GM10266 (cell line): ENCODE measurements at regions not wholly inside any gene's neighbourhood (a gene's known extent, or its start where the extent isn't known, plus 50 kb on each side); places are given as distances from the start of the nearest gene placed in this dataset.
"Not testable (repeated sequence)": the region's sequence is repeated elsewhere in the genome, so short reads cannot be mapped to it uniquely, and the experiment has no call there.

ENCODE experiments used
- DNase-seq: peaks from one replicate; pipeline ENCODE4 v3.0.0; 2012; ENCODE audit errors: extremely low spot score
- CTCF ChIP-seq: IDR thresholded peaks from 2 replicates; pipeline ENCODE4 v1.5.1; 2012; ENCODE audit warnings: mild to moderate bottlenecking, low read depth; ENCODE audit not compliant: control insufficient read depth, insufficient read depth; ENCODE audit errors: missing control alignments

DNA sequence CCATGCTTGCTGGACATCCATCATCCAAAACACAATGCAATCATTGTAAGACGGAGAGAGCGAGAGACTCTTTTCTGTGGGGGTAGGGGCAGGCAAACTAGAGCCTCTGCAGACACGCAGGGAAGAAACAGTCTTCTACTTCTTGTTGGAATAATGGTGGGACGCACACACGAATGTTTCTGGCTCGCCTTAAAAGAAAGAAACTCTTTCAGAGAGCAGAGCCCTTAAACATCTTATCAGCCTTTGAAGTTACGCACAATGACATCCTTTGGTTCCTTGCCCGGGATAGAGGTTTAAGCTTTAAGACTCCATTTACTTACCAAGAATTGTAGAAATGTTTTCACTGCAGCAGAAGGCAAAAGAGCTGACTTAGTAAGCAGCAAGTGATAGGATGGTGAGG lies 133.8 kb upstream of the FOXN3 start:
- no peak for DNase-seq

DNA sequence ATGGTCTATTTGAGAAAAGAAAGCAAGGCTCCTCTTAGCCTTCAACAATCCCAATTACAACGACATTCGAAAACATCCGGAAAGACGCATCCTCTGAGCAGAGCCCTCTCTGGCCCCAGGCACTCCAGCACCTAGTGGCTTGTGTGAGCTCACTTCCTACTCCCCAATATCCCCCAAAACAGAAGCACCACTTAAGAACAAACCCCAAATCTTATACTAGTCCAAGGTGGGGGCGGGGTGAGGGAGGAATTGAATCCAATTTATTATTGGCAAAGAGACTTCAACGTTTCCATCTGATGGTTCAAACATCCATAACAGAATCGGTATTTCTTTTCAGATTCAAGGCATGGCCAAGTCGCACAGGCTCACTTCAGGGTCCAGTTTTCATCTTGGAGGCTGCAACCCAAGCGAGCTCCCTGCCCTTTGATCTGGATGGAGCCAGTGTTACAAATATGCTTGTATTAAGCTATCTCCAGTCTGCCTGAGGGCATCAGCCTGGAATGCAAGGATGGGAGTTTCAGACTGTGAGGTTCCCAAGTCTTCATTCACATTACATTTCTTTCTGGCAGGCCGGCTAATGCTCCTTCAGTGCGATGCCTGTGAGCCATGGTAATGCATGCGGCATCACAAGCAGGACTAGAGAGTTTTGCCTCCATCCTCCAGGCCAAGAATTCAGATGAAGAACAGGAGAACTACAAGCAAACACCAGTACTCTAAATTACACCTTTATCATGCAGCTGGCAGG lies 132.5 kb upstream of the FOXN3 start:
- no peak for DNase-seq
- TF ChIP-seq CTCF: no peak

More for the DNA sequence above, 133.8 kb upstream of the FOXN3 start:
- TF ChIP-seq CTCF: no peak

GRCh38 chr14:89547047-89547446 lies 130.0 kb upstream of the FOXN3 start:
- not testable (repeated sequence) for DNase-seq

GRCh38 chr14:89544636-89545301 lies 127.7 kb upstream of the FOXN3 start:
- no peak for DNase-seq
- TF ChIP-seq CTCF: no peak

GRCh38 chr14:89543425-89543790 lies 126.4 kb upstream of the FOXN3 start:
- no peak for DNase-seq
- TF ChIP-seq CTCF: no peak

DNA sequence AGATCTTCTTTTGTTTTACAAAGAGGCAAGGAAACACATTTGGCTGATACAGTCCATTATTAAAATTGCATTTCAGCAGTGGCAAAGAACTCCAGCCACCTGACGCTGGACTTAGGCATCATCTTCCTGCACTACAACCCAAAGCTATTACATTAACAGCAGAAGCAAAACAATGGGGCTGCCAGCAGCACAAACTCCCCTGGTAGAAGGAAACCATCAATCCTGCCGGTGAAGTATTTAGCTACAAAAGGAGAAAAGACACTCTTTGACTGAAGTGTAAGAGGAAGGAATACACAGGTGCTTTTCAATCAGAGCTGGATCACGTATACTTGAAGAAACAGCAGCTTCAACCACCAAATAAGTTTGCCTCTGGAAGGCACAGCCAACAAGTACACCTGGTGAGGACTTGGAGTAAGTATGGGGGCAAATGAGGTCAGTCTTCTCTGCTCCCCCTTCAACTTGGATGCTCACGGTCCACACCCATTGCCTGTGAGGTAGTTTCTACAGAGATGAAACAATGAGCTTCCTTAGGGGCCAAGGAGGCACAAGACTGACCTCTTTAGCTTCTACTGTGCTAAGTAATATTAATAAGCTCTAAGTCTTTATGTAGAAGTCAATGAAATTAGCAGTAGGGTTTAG lies 125.9 kb upstream of the FOXN3 start:
- no peak for DNase-seq
- TF ChIP-seq CTCF: no peak

- DNase-seq: no peak
- TF ChIP-seq CTCF: no peak
These were observed 123.9 kb upstream of the FOXN3 start for GRCh38 chr14:89540830-89541470.
